CD14-positive monocyte (primary cell): ENCODE measurements at regions not wholly inside any gene's neighbourhood (a gene's known extent, or its start where the extent isn't known, plus 50 kb on each side); places are given as distances from the start of the nearest gene placed in this dataset.

Source experiments
- DNase-seq, 3 donors: peaks; one replicate each; pipeline ENCODE4 v3.0.0-alpha.2; 2011 to 2022
- H2AFZ ChIP-seq: 2 replicates; pipeline ENCODE4 v1.6.0; 2012; ENCODE audit warnings: mild to moderate bottlenecking, low read depth, low read length, inconsistent platforms; ENCODE audit not compliant: insufficient read depth, poor library complexity, severe bottlenecking
- H3K27ac ChIP-seq, 2 donors: 1 replicate in 1 of 2; 2 replicates in 1 of 2; pipeline ENCODE4 v1.5.1; 2012 to 2013; ENCODE audit warnings: low read length in 2 of 2, control low read depth in 1 of 2, inconsistent platforms in 1 of 2, low read depth in 1 of 2, mild to moderate bottlenecking in 1 of 2
- H3K27me3 ChIP-seq, 2 donors: one replicate each; pipeline versions ENCODE4 v1.6.0 to v1.6.1; 2011 to 2013; ENCODE audit warnings: low read length in 2 of 2; ENCODE audit not compliant: control insufficient read depth in 2 of 2, insufficient read depth in 2 of 2
- H3K36me3 ChIP-seq, 2 donors: replicated peaks in 1 of 2; 1 replicate in 1 of 2; 2 replicates in 1 of 2; pipeline versions ENCODE4 v1.5.1 to v1.6.1; 2012 to 2013; ENCODE audit warnings: low read length in 2 of 2, control low read depth in 1 of 2, inconsistent platforms in 1 of 2, mild to moderate bottlenecking in 1 of 2; ENCODE audit not compliant: insufficient read depth in 2 of 2, control insufficient read depth in 1 of 2
- H3K4me1 ChIP-seq, 2 donors: 1 replicate in 1 of 2; 2 replicates in 1 of 2; pipeline versions ENCODE4 v1.5.1 to v1.6.1; 2012 to 2013; ENCODE audit warnings: low read length in 2 of 2, control low read depth in 1 of 2, inconsistent platforms in 1 of 2, mild to moderate bottlenecking in 1 of 2, moderate library complexity in 1 of 2; ENCODE audit not compliant: insufficient read depth in 2 of 2, control insufficient read depth in 1 of 2
- H3K4me2 ChIP-seq: replicated peaks from 2 replicates; pipeline ENCODE3; 2012; ENCODE audit warnings: low read length, moderate library complexity, mild to moderate bottlenecking; ENCODE audit not compliant: poor library complexity, severe bottlenecking; ENCODE audit errors: extremely low read depth
- H3K4me3 ChIP-seq, 3 experiments: fragments of 200-600 bp in 1 of 3; sonication (generic) in 1 of 3; replicated peaks in 1 of 3; 1 replicate in 2 of 3; 2 replicates in 1 of 3; pipeline ENCODE4 v1.5.1; 2011 to 2013; ENCODE audit warnings: low read length in 3 of 3, mild to moderate bottlenecking in 3 of 3, control low read depth in 2 of 3, low read depth in 2 of 3, inconsistent platforms in 1 of 3, moderate library complexity in 1 of 3
- H3K79me2 ChIP-seq: 2 replicates; pipeline ENCODE4 v1.6.0; 2012; ENCODE audit warnings: mild to moderate bottlenecking, control low read depth, inconsistent platforms, low read length, moderate library complexity; ENCODE audit not compliant: insufficient read depth
- H3K9ac ChIP-seq: 2 replicates; pipeline ENCODE4 v1.6.0; 2017; ENCODE audit warnings: low read length, mild to moderate bottlenecking; ENCODE audit not compliant: insufficient read depth, poor library complexity, severe bottlenecking
- H3K9me3 ChIP-seq, 2 donors: replicated peaks in 1 of 2; 1 replicate in 1 of 2; 2 replicates in 1 of 2; pipeline versions ENCODE4 v1.5.1 to v1.6.1; 2012 to 2013; ENCODE audit warnings: low read length in 2 of 2, control low read depth in 1 of 2; ENCODE audit not compliant: control insufficient read depth in 1 of 2, insufficient read depth in 1 of 2
- H4K20me1 ChIP-seq: 2 replicates; pipeline ENCODE4 v1.6.0; 2012; ENCODE audit warnings: mild to moderate bottlenecking, low read length, control low read depth, moderate library complexity; ENCODE audit not compliant: insufficient read depth
- H3K27ac Mint-ChIP-seq, 7 donors: one replicate each; pipeline ENCODE4 v1.8.0; 2020; ENCODE audit warnings: mild to moderate bottlenecking in 7 of 7, mixed read lengths in 7 of 7, moderate library complexity in 6 of 7, inconsistent platforms in 2 of 7
- H3K27me3 Mint-ChIP-seq, 3 donors: one replicate each; pipeline ENCODE4 v1.8.0; 2021 to 2022; ENCODE audit warnings: low read depth in 3 of 3, mild to moderate bottlenecking in 3 of 3, mixed read lengths in 3 of 3, moderate library complexity in 3 of 3, inconsistent platforms in 1 of 3
- H3K36me3 Mint-ChIP-seq, 2 donors: one replicate each; pipeline ENCODE4 v1.8.0; 2020; ENCODE audit warnings: mixed read lengths in 2 of 2, inconsistent platforms in 1 of 2, mild to moderate bottlenecking in 1 of 2
- H3K4me1 Mint-ChIP-seq: one replicate; pipeline ENCODE4 v1.8.0; 2020; ENCODE audit warnings: mild to moderate bottlenecking, mixed read lengths
- H3K4me3 Mint-ChIP-seq, 2 donors: one replicate each; pipeline ENCODE4 v1.8.0; 2020; ENCODE audit warnings: mild to moderate bottlenecking in 2 of 2, mixed read lengths in 2 of 2, moderate library complexity in 1 of 2
- H3K9me3 Mint-ChIP-seq, 7 donors: one replicate each; pipeline ENCODE4 v1.8.0; 2020 to 2022; ENCODE audit warnings: mixed read lengths in 7 of 7, mild to moderate bottlenecking in 6 of 7, moderate library complexity in 6 of 7, inconsistent platforms in 2 of 7
- WGBS: methylation state at CpG from one replicate; pipeline ENCODE4 v1.1.5; 2013; ENCODE audit warnings: missing lambda C conversion rate; ENCODE audit not compliant: insufficient coverage; 5-methylcytosine and 5-hydroxymethylcytosine counted together
- intact Hi-C, 2 donors: fragments of 100-400 bp; cut with micrococcal nuclease; formaldehyde crosslinking; loops; one replicate each; pipeline versions ENCODE4 v1.15.0 to v1.15.1; 2023
- TF ChIP-seq, protein P1 (sequence below): fragments of 200-600 bp; IDR thresholded peaks from one replicate; pipeline ENCODE4 v1.8.0; 2022; ENCODE audit warnings: antibody characterized with exemption, mild to moderate bottlenecking

DNA sequence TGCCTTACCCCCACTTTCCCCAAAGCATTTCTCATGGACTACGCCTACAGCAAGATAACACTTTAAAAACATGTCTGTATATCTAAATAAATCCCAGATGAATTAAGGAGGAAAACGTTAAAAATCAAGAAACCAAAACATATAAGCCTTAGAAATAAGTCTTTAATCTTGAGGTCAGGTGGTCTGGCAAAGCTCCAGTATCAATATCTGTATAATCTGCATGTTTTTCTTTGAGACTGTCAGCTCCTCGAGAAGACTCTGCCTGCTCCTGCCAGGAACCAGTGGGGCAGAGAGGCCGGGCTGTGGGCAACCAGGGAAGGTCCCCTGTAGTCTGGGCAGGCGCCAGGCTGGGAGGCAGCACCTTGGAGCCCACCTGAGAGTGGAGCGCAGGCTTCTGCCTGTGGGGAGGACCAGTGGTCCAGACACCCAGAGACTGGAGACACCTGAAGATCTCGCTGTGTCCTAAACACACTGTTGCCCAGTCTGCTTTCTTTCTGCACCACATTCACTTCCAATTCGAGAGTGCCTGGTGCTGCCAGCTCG is 291.0 kb upstream of the SOX11 start:
- DNase-seq: no peak
- intact Hi-C loops: no loop called here
- Histone ChIP-seq H3K9me3 (peaks cover 6 to 14% of the 10 kb centered on the region in 2 donors), H2AFZ (no peak overlapping the region), H3K27me3 (no peaks in the 10 kb centered on the region), H3K4me2 (no peak overlapping the region), H3K4me3 (no peak overlapping the region), H3K27ac (no peak overlapping the region), H3K79me2 (no peaks in the 10 kb centered on the region), H3K4me1 (no peaks in the 10 kb centered on the region), H4K20me1 (no peaks in the 10 kb centered on the region), H3K36me3 (no peaks in the 10 kb centered on the region), H3K9ac (no peak overlapping the region)
- Mint-ChIP-seq H3K4me3 (no peak overlapping the region), H3K9me3 (peaks cover 0 to 12% (median 2%) of the 10 kb centered on the region in 7 donors), H3K36me3 (no peaks in the 10 kb centered on the region), H3K4me1 (no peaks in the 10 kb centered on the region), H3K27ac (no peak overlapping the region), H3K27me3 (peaks cover 0 to 2% (median 0%) of the 10 kb centered on the region in 3 donors)
- TF ChIP-seq, protein P1, sequence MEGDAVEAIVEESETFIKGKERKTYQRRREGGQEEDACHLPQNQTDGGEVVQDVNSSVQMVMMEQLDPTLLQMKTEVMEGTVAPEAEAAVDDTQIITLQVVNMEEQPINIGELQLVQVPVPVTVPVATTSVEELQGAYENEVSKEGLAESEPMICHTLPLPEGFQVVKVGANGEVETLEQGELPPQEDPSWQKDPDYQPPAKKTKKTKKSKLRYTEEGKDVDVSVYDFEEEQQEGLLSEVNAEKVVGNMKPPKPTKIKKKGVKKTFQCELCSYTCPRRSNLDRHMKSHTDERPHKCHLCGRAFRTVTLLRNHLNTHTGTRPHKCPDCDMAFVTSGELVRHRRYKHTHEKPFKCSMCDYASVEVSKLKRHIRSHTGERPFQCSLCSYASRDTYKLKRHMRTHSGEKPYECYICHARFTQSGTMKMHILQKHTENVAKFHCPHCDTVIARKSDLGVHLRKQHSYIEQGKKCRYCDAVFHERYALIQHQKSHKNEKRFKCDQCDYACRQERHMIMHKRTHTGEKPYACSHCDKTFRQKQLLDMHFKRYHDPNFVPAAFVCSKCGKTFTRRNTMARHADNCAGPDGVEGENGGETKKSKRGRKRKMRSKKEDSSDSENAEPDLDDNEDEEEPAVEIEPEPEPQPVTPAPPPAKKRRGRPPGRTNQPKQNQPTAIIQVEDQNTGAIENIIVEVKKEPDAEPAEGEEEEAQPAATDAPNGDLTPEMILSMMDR: no peak
- WGBS: 82% methylated on average over 7 of the region's 9 CpGs

DNA sequence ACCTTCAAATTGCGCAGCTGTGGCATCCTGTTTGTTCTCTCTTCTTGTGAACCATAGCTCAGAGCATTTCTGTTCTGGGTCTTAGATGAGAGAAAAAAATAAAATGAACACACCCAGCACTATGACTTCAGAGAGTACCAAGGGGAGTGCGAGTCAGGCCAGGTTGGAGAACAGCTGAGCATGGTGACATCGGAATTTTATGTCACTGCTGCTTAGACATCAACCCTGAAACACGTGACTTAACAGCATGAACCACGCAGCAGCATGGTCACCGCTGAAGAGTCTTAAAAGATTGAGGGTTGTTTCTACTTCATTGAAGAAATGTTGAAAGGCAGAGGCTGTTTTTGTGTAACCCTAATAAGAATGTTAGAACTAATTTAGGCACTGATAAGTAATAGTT is 288.8 kb upstream of the SOX11 start:
- H3K36me3 Mint-ChIP-seq: no peaks in the 10 kb centered on the region
- TF ChIP-seq, protein P1: no peak
- peaks cover 0 to 2% (median 0%) of the 10 kb centered on the region in 3 donors for H3K27me3 Mint-ChIP-seq
- no peak overlapping the region for H2AFZ ChIP-seq
- intact Hi-C loops: no loop called here
- H3K9me3 ChIP-seq: peaks cover 6 to 19% of the 10 kb centered on the region in 2 donors
- no peaks in the 10 kb centered on the region for H3K27me3 ChIP-seq
- H3K4me3 Mint-ChIP-seq: no peak overlapping the region
- no peak overlapping the region for H3K27ac ChIP-seq
- H3K4me3 ChIP-seq: no peak overlapping the region
- DNase-seq: no peak
- H3K4me1 Mint-ChIP-seq: no peaks in the 10 kb centered on the region
- peaks cover 2 to 18% (median 7%) of the 10 kb centered on the region in 7 donors for H3K9me3 Mint-ChIP-seq
- no peaks in the 10 kb centered on the region for H3K79me2 ChIP-seq
- H3K27ac Mint-ChIP-seq: no peak overlapping the region
- H3K4me2 ChIP-seq: no peak overlapping the region
- H3K9ac ChIP-seq: no peak overlapping the region
- no peaks in the 10 kb centered on the region for H3K36me3 ChIP-seq
- WGBS: 84% methylated on average over 3 of the region's 6 CpGs
- H3K4me1 ChIP-seq: no peaks in the 10 kb centered on the region
- H4K20me1 ChIP-seq: no peaks in the 10 kb centered on the region
